Neural progenitor cell (in vitro differentiated cells): ENCODE measurements at regions not wholly inside any gene's neighbourhood (a gene's known extent, or its start where the extent isn't known, plus 50 kb on each side); places are given as distances from the start of the nearest gene placed in this dataset.

ENCODE experiments used
- DNase-seq: peaks from one replicate; pipeline ENCODE4 v3.0.0-alpha.2; 2016; ENCODE audit warnings: low spot score
- H2AFZ ChIP-seq: fragments of 200-600 bp; sonication (generic); replicated peaks from 2 replicates; pipeline ENCODE4 v1.6.1; 2016; ENCODE audit warnings: antibody characterized with exemption
- H3F3A ChIP-seq: fragments of 200-600 bp; sonication (generic); 2 replicates; pipeline ENCODE4 v1.6.1; 2016; ENCODE audit warnings: antibody characterized with exemption, low read depth
- H3K27ac ChIP-seq: fragments of 200-600 bp; sonication (generic); 2 replicates; pipeline ENCODE4 v1.5.1; 2016; ENCODE audit warnings: mild to moderate bottlenecking
- H3K27me3 ChIP-seq: fragments of 200-600 bp; sonication (generic); 2 replicates; pipeline ENCODE4 v1.6.1; 2016; ENCODE audit warnings: mild to moderate bottlenecking, moderate library complexity
- H3K36me3 ChIP-seq: fragments of 200-600 bp; sonication (generic); 2 replicates; pipeline ENCODE4 v1.5.1; 2016
- H3K4me1 ChIP-seq: fragments of 200-600 bp; sonication (generic); 2 replicates; pipeline ENCODE4 v1.6.1; 2016; ENCODE audit warnings: mixed run types
- H3K4me2 ChIP-seq: fragments of 200-600 bp; sonication (generic); 2 replicates; pipeline ENCODE4 v1.6.1; 2016
- H3K4me3 ChIP-seq: fragments of 200-600 bp; sonication (generic); 2 replicates; pipeline ENCODE4 v1.5.1; 2016
- H3K79me2 ChIP-seq: fragments of 200-600 bp; sonication (generic); 2 replicates; pipeline ENCODE4 v1.6.1; 2016; ENCODE audit warnings: low read depth
- H3K9ac ChIP-seq: fragments of 200-600 bp; sonication (generic); 2 replicates; pipeline ENCODE4 v1.6.1; 2016
- H3K9me3 ChIP-seq: fragments of 200-600 bp; sonication (generic); 2 replicates; pipeline ENCODE4 v1.5.1; 2016; ENCODE audit warnings: low read depth
- H4K20me1 ChIP-seq: fragments of 200-600 bp; sonication (generic); 2 replicates; pipeline ENCODE4 v1.6.1; 2016; ENCODE audit warnings: low read depth
- H3K27ac Mint-ChIP-seq: 3 replicates; pipeline ENCODE4 v1.8.0; 2021; ENCODE audit warnings: mixed read lengths
- H3K27me3 Mint-ChIP-seq: 2 replicates; pipeline ENCODE4 v1.8.0; 2022; ENCODE audit warnings: low read depth, mild to moderate bottlenecking, inconsistent platforms, moderate library complexity, mixed read lengths; ENCODE audit not compliant: insufficient read depth
- H3K36me3 Mint-ChIP-seq: 3 replicates; pipeline ENCODE4 v1.8.0; 2021; ENCODE audit warnings: mixed read lengths
- H3K4me1 Mint-ChIP-seq: 3 replicates; pipeline ENCODE4 v1.8.0; 2021; ENCODE audit warnings: mixed read lengths
- H3K4me3 Mint-ChIP-seq: 3 replicates; pipeline ENCODE4 v1.8.0; 2021; ENCODE audit warnings: mild to moderate bottlenecking, moderate library complexity, mixed read lengths
- H3K9me3 Mint-ChIP-seq: 3 replicates; pipeline ENCODE4 v1.8.0; 2020; ENCODE audit warnings: mixed read lengths
- EZH2 ChIP-seq: fragments of 200-600 bp; sonication (generic); IDR thresholded peaks from 2 replicates; pipeline ENCODE4 v1.6.1; 2017; ENCODE audit warnings: antibody characterized with exemption, mild to moderate bottlenecking, moderate library complexity
- EZH2phosphoT487 ChIP-seq: fragments of 200-600 bp; sonication (generic); IDR thresholded peaks from 2 replicates; pipeline ENCODE4 v1.6.1; 2017; ENCODE audit warnings: antibody characterized with exemption
- TF ChIP-seq, protein P1 (sequence below): fragments of 200-600 bp; sonication (generic); IDR thresholded peaks from 2 replicates; pipeline ENCODE4 v1.5.1; 2017; ENCODE audit warnings: antibody characterized with exemption, mild to moderate bottlenecking

DNA sequence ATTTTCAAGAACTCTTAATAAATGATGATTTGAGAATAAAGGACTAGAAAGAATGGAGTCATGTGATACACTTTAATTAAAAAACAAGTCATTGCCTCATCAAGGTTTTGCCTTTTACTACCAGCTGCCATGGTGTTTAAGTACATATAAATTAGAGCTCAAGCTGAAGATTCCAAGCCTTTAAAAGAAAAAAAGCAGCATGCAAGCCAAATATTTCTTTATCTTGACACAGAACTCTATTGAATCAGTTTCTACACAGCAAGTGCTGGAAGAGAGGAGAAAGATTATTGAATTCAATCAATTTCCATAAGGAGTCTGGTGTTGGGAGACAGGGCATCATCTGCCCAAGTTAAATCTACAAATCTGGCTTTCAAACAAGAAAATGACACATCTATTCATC is 347.9 kb downstream of the WDR11 start:
- no peaks in the 10 kb centered on the region for H3K4me1 Mint-ChIP-seq
- no peak overlapping the region for H3K27ac ChIP-seq
- no peak overlapping the region for H3K4me3 Mint-ChIP-seq
- no peak overlapping the region for H3K27ac Mint-ChIP-seq
- no peaks in the 10 kb centered on the region for H3K36me3 Mint-ChIP-seq
- H3K36me3 ChIP-seq = no peaks in the 10 kb centered on the region
- no peaks in the 10 kb centered on the region for H3K9me3 Mint-ChIP-seq
- H3F3A ChIP-seq = no peaks in the 10 kb centered on the region
- peaks cover 3% of the 10 kb centered on the region for H3K4me1 ChIP-seq
- peaks cover 9% of the 10 kb centered on the region for H3K27me3 Mint-ChIP-seq
- no peaks in the 10 kb centered on the region for H4K20me1 ChIP-seq
- no peaks in the 10 kb centered on the region for H3K9me3 ChIP-seq
- no peak overlapping the region for H3K4me3 ChIP-seq
- no peaks in the 10 kb centered on the region for H3K27me3 ChIP-seq
- H3K9ac ChIP-seq = no peak overlapping the region
- H3K4me2 ChIP-seq = no peak overlapping the region
- no peak overlapping the region for H2AFZ ChIP-seq
- H3K79me2 ChIP-seq = no peaks in the 10 kb centered on the region
- TF ChIP-seq, protein P1, sequence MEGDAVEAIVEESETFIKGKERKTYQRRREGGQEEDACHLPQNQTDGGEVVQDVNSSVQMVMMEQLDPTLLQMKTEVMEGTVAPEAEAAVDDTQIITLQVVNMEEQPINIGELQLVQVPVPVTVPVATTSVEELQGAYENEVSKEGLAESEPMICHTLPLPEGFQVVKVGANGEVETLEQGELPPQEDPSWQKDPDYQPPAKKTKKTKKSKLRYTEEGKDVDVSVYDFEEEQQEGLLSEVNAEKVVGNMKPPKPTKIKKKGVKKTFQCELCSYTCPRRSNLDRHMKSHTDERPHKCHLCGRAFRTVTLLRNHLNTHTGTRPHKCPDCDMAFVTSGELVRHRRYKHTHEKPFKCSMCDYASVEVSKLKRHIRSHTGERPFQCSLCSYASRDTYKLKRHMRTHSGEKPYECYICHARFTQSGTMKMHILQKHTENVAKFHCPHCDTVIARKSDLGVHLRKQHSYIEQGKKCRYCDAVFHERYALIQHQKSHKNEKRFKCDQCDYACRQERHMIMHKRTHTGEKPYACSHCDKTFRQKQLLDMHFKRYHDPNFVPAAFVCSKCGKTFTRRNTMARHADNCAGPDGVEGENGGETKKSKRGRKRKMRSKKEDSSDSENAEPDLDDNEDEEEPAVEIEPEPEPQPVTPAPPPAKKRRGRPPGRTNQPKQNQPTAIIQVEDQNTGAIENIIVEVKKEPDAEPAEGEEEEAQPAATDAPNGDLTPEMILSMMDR = no peak
- no peak for TF ChIP-seq EZH2
- TF ChIP-seq EZH2phosphoT487 = no peak
- no peak for DNase-seq

DNA sequence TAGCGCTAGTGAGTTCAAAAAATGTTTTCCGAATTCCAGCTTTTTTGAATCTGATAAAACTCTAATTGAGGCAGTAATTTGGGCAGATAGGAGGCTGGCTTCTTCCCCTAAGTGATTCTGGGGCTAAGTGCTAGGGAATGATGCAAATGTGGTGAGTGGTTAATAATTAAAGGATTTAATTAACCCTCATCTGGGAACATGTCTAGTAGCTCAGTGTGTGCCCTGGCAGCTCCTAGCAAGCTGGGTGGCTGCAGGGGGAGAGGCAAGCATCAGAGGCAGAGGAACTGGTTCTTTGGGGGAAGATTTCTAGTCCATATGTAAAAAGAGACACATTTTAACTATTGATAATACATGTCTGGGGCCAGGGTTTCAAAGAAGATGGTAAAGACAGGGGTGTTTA is 354.5 kb downstream of the WDR11 start:
- Histone ChIP-seq H3K4me3 (no peak overlapping the region), H2AFZ (no peak overlapping the region), H3K36me3 (no peaks in the 10 kb centered on the region), H3K27me3 (no peaks in the 10 kb centered on the region), H3K4me2 (no peak overlapping the region), H3K9me3 (no peaks in the 10 kb centered on the region), H3K79me2 (no peaks in the 10 kb centered on the region), H3F3A (no peaks in the 10 kb centered on the region), H3K4me1 (peaks cover 7% of the 10 kb centered on the region), H4K20me1 (no peaks in the 10 kb centered on the region), H3K27ac (no peak overlapping the region), H3K9ac (no peak overlapping the region)
- H3K27me3 Mint-ChIP-seq = peaks cover 9% of the 10 kb centered on the region
- DNase-seq = no peak
- H3K27ac Mint-ChIP-seq = no peak overlapping the region
- H3K36me3 Mint-ChIP-seq = no peaks in the 10 kb centered on the region
- peaks cover 11% of the 10 kb centered on the region for H3K4me1 Mint-ChIP-seq
- no peaks in the 10 kb centered on the region for H3K9me3 Mint-ChIP-seq
- TF ChIP-seq EZH2phosphoT487 (no peak), EZH2 (no peak)
- TF ChIP-seq, protein P1 = no peak
- H3K4me3 Mint-ChIP-seq = no peak overlapping the region

DNA sequence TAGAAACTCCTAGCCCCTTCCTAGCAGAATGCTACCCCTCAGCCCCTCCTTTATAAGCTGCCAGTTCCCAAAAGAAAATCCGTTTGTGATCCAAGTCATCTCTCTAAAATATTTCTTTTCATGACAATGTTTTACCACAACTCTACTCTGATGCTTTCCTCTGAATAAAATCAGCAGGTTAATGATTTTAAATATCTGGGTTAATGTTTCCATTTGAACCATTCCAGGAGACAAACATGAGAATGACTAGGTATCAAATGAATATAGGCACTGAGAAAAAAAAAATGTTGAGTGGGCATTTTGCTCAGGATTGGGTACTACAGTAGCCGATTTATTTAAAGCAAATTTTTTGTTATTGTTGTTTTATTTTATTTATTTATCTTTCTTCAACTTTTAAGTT is 360.3 kb downstream of the WDR11 start:
- Mint-ChIP-seq H3K9me3 (no peaks in the 10 kb centered on the region), H3K4me1 (no peaks in the 10 kb centered on the region), H3K36me3 (no peaks in the 10 kb centered on the region), H3K4me3 (no peak overlapping the region), H3K27ac (no peak overlapping the region), H3K27me3 (peaks cover 9% of the 10 kb centered on the region)
- no peaks in the 10 kb centered on the region for H3K4me1 ChIP-seq
- H3K4me2 ChIP-seq = no peak overlapping the region
- no peaks in the 10 kb centered on the region for H3K79me2 ChIP-seq
- H3K9ac ChIP-seq = no peak overlapping the region
- DNase-seq = no peak
- no peak overlapping the region for H2AFZ ChIP-seq
- no peaks in the 10 kb centered on the region for H3K9me3 ChIP-seq
- no peaks in the 10 kb centered on the region for H4K20me1 ChIP-seq
- H3K27ac ChIP-seq = no peak overlapping the region
- TF ChIP-seq EZH2 = no peak
- no peak overlapping the region for H3K4me3 ChIP-seq
- no peaks in the 10 kb centered on the region for H3F3A ChIP-seq
- no peaks in the 10 kb centered on the region for H3K27me3 ChIP-seq
- H3K36me3 ChIP-seq = no peaks in the 10 kb centered on the region

DNA sequence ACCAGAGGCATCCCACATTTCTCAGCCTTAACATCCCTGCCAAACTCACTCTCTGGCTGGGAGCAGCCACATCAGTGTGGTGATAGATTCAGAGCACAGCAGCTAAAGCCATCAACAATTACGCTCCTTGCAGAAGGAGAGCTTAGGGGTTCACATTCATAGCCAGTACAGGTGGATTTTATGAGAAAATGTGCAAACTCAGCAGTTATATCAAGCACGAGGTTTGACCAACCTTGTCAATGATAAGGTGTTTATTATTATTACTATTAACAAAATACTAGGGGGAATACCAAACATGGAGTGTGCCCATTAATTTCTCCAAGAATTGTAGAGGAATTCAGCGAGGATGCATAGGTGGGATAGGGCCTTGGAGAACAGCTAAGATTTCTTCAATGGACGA is 362.3 kb downstream of the WDR11 start:
- H3K4me1 Mint-ChIP-seq = no peaks in the 10 kb centered on the region
- Histone ChIP-seq H3K4me1 (no peaks in the 10 kb centered on the region), H3K27me3 (no peaks in the 10 kb centered on the region), H3K9ac (no peak overlapping the region), H3K27ac (no peak overlapping the region), H4K20me1 (no peaks in the 10 kb centered on the region), H2AFZ (no peak overlapping the region), H3K4me2 (no peak overlapping the region), H3K4me3 (no peak overlapping the region), H3K9me3 (no peaks in the 10 kb centered on the region), H3K36me3 (no peaks in the 10 kb centered on the region), H3F3A (no peaks in the 10 kb centered on the region), H3K79me2 (no peaks in the 10 kb centered on the region)
- TF ChIP-seq, protein P1 = no peak
- TF ChIP-seq EZH2 (no peak), EZH2phosphoT487 (no peak)
- no peak for DNase-seq
- H3K36me3 Mint-ChIP-seq = no peaks in the 10 kb centered on the region
- H3K4me3 Mint-ChIP-seq = no peak overlapping the region
- no peaks in the 10 kb centered on the region for H3K9me3 Mint-ChIP-seq
- no peak overlapping the region for H3K27ac Mint-ChIP-seq
- peaks cover 9% of the 10 kb centered on the region for H3K27me3 Mint-ChIP-seq
